Spinal cord (tissue), 9 donors: ENCODE measurements at regions not wholly inside any gene's neighbourhood (a gene's known extent, or its start where the extent isn't known, plus 50 kb on each side); places are given as distances from the start of the nearest gene placed in this dataset.

Source experiments
- DNase-seq, 6 donors: peaks; one replicate each; pipeline versions ENCODE4 v3.0.0 to v3.0.0-alpha.2; 2013 to 2015; ENCODE audit warnings: low spot score in 6 of 6, low read depth in 4 of 6
- H3K27ac ChIP-seq: one replicate; pipeline ENCODE4 v1.5.1; 2013; ENCODE audit warnings: low read depth, low read length, control low read depth
- H3K27me3 ChIP-seq: one replicate; pipeline ENCODE4 v1.6.1; 2013; ENCODE audit warnings: low read length; ENCODE audit not compliant: control insufficient read depth, insufficient read depth
- H3K36me3 ChIP-seq: one replicate; pipeline ENCODE4 v1.6.1; 2013; ENCODE audit warnings: low read length; ENCODE audit not compliant: control insufficient read depth, insufficient read depth
- H3K4me1 ChIP-seq: one replicate; pipeline ENCODE4 v1.6.1; 2013; ENCODE audit warnings: low read length; ENCODE audit not compliant: control insufficient read depth, insufficient read depth
- H3K4me3 ChIP-seq: one replicate; pipeline ENCODE4 v1.5.1; 2013; ENCODE audit warnings: low read depth, low read length, control low read depth
- H3K9me3 ChIP-seq: one replicate; pipeline ENCODE4 v1.6.1; 2013; ENCODE audit warnings: low read length; ENCODE audit not compliant: control insufficient read depth, insufficient read depth
- WGBS: methylation state at CpG from one replicate; pipeline ENCODE4 v1.1.5; 2013; ENCODE audit warnings: missing lambda C conversion rate; ENCODE audit not compliant: insufficient coverage; 5-methylcytosine and 5-hydroxymethylcytosine counted together
- donor health status: healthy.

DNA sequence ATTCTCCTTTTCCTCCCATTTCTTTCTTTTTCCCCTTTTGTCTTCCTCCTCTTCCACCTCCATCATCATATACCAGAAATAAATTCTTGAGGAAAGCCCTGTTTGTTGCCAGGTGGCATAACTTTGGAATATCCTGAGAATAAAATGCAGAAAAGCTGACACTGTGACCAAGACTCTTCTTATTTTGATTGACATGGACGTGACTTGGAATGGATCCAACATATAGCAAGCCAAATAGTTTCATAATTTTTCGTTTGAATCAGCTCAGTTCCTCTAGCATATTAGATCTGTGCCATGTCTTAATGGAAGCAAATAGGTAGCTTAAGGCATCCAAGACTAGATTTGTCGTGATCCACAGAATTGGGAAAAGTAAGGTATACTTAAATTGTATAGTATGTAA lies 354.7 kb upstream of the FIGN start:
- no peaks in the 10 kb centered on the region for H3K4me1 ChIP-seq
- H3K4me3 ChIP-seq: no peak overlapping the region
- no peaks in the 10 kb centered on the region for H3K27me3 ChIP-seq
- H3K9me3 ChIP-seq: no peaks in the 10 kb centered on the region
- DNase-seq: no peak
- H3K27ac ChIP-seq: no peak overlapping the region
- no peaks in the 10 kb centered on the region for H3K36me3 ChIP-seq
- WGBS: no CpG with 5 or more reads among the region's 3 CpGs

DNA sequence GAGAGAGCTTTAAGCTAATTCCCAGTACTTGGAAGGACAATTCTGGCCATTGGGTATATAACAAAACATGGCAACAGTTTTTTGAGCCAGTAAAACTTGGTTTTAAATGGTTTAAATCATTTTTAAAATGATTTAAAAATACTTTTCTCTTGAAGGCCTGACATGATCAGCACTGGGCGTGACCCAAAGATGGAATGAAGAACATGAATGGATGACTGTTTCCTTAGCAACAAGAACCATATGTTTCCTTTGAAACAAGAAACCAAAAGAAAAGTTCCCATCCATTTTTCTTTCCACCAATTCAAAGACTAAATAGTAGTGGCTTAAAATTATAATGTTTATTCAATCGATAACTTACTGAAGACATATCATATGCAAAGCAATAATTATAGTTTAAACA lies 348.3 kb upstream of the FIGN start:
- DNase-seq: no peak
- H3K9me3 ChIP-seq: no peaks in the 10 kb centered on the region
- no peaks in the 10 kb centered on the region for H3K27me3 ChIP-seq
- no peaks in the 10 kb centered on the region for H3K36me3 ChIP-seq
- no CpG with 5 or more reads among the region's 2 CpGs for WGBS
- no peak overlapping the region for H3K4me3 ChIP-seq
- H3K4me1 ChIP-seq: no peaks in the 10 kb centered on the region
- no peak overlapping the region for H3K27ac ChIP-seq

DNA sequence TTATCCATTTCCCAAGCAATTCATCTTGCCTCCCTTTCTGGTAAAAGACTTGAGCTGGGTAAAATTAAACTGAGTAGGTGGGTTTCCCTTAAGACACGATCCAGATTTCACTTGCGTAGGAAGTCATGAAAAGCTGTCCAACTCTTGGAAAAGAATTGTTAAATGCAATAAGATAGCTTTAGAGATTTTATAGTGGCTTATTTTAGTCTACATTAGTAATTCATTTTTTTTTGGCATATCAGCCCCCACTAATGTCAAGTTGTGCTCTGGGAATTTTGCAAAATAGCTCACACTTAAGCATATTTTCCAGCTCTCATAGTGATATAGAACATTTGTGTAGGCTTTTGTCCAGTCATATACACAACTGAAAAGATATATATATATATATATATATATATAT lies 344.7 kb upstream of the FIGN start:
- H3K27me3 ChIP-seq: no peaks in the 10 kb centered on the region
- no peak for DNase-seq
- no peaks in the 10 kb centered on the region for H3K36me3 ChIP-seq
- no peak overlapping the region for H3K4me3 ChIP-seq
- 90% methylated on average over 2 of the region's 2 CpGs for WGBS
- no peak overlapping the region for H3K27ac ChIP-seq
- no peaks in the 10 kb centered on the region for H3K4me1 ChIP-seq
- peaks cover 5% of the 10 kb centered on the region for H3K9me3 ChIP-seq

DNA sequence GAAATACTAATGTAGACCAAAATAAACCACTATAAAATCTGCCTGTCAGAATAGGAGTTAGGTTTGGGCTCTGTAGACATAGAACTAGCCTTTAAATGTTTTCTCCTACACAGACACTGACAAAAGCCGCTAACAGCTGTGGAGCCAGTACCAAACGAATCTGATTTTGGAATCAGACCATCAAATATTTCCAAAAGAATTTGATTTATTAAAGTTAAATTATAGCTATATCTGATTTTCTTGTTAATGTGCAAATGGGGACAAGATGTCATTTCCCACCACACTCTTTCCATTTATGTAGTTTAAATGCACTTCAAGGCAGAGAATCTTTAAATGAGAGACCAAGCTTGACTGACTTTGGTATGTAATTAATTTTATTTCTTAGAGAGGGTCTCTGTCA lies 343.4 kb upstream of the FIGN start:
- H3K27ac ChIP-seq: no peak overlapping the region
- no peak for DNase-seq
- H3K27me3 ChIP-seq: no peaks in the 10 kb centered on the region
- no CpG with 5 or more reads among the region's 2 CpGs for WGBS
- no peak overlapping the region for H3K4me3 ChIP-seq
- H3K36me3 ChIP-seq: no peaks in the 10 kb centered on the region
- H3K9me3 ChIP-seq: peaks cover 7% of the 10 kb centered on the region
- H3K4me1 ChIP-seq: no peaks in the 10 kb centered on the region

DNA sequence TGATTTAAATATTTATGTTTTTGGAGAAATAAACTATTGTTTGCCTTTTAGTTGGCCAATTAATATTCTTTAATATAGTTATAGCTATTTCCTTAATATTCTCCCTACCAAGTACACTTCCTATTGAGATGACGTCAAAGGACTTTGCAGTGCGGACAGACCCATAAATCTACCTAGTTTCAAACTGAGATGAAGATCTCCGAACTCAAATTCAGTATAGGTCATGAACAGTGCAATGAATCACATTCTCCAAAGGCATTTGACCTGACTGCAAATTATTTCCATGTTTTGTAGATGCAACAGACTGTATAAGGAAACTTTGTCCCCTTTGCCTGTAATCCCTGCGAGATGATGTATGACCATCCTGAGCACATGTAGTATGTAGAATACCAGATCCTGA lies 342.6 kb upstream of the FIGN start:
- no peaks in the 10 kb centered on the region for H3K27me3 ChIP-seq
- WGBS: 92% methylated on average over 2 of the region's 4 CpGs
- no peak for DNase-seq
- peaks cover 7% of the 10 kb centered on the region for H3K9me3 ChIP-seq
- no peaks in the 10 kb centered on the region for H3K4me1 ChIP-seq
- H3K27ac ChIP-seq: no peak overlapping the region
- H3K36me3 ChIP-seq: no peaks in the 10 kb centered on the region
- no peak overlapping the region for H3K4me3 ChIP-seq

DNA sequence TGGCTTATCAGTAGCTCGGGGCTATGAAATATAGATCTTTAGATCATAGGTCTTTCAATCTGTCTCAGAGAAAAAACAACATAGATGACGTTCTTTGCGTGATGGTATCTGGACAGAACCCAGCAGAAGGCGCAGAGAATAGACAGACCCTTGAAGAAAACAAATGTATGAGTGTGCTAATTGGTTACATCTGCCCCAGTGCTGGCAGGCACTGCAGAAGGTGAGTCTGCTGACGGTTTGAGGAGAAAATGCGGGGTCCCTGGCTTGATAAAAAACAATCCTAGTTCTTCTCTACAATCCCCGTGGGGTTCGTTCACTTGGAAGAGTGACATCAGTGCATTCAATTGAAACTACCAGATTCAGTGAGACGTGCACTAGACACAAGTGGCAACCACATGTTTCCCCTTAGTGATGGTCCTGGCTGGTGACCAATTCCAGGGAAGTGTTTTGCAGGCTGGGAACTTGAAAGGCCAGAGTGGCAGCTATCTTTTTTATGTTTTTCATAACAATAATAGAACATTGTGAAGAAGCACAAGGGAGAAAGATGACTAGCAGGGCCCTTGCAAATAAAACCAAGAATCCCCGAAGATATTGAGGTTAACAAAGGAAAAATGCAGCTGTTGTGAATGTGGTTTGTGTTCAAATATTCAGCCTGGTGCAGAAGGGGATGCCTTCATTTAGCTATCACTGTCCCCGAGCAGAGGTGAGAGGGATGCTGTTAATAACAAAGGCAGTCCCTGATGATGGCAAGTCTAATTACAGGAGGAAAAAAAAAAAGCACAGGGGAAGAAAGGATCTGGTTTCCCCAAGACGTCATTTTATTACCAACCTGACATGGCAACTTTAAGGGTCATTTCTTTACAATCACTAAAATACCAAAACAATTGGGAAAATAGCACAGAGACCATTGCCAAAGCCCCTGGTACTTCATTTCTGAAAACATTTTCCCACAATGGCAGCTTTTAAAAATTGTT lies 337.6 kb upstream of the FIGN start:
- Histone ChIP-seq H3K27me3 (no peaks in the 10 kb centered on the region), H3K27ac (no peak overlapping the region), H3K4me1 (no peaks in the 10 kb centered on the region), H3K9me3 (peaks cover 7% of the 10 kb centered on the region), H3K36me3 (no peaks in the 10 kb centered on the region), H3K4me3 (no peak overlapping the region)
- 45% methylated on average over 9 of the region's 12 CpGs for WGBS
- peak in 2 of 6 donors; percentile 36 to 66 for DNase-seq

DNA sequence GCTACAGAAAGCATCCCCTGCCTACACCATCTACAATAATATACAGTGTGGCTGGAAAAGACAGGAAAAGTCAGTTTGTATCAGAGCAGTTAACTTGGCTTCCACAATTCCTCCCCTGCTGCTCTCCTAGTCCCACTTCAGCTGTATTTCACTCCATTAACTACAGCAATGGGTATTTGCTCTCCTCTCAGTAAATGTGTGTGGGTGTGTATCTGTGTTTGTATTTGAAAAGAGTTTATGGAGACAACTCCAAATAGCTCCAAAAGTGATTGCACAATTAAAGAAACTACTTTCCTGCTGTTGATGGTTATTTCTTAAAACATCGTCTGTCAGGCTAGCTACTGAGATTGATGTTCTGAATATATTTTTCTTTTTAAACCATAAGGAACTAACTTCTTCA lies 333.7 kb upstream of the FIGN start:
- Histone ChIP-seq H3K36me3 (no peaks in the 10 kb centered on the region), H3K9me3 (no peaks in the 10 kb centered on the region), H3K4me1 (no peaks in the 10 kb centered on the region), H3K27me3 (no peaks in the 10 kb centered on the region), H3K27ac (no peak overlapping the region), H3K4me3 (no peak overlapping the region)
- WGBS: no CpG with 5 or more reads among the region's 1 CpG
- peak in 3 of 6 donors; percentile 25 to 89 (median 36) for DNase-seq

DNA sequence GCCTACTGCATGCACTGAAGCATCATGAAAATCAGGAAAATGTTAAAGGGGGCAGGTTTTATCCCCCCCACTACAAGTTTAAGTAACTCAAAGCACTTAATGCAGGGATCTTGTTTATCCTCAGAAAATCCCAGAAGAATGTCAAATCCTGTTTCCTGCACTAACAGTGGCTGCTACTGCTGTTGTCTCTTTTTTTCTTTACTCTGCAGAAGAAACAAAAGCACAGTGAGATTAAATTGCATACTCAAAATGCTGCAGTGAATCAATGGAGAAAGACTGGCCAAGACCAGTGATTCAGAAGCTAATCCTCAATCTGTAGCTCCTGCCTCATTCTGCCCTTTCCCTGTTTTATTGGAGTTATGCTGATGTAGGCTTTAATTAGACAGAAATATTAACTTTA lies 332.3 kb upstream of the FIGN start:
- Histone ChIP-seq H3K27me3 (no peaks in the 10 kb centered on the region), H3K4me3 (no peak overlapping the region), H3K27ac (no peak overlapping the region), H3K4me1 (no peaks in the 10 kb centered on the region), H3K9me3 (no peaks in the 10 kb centered on the region), H3K36me3 (no peaks in the 10 kb centered on the region)
- no peak for DNase-seq

DNA sequence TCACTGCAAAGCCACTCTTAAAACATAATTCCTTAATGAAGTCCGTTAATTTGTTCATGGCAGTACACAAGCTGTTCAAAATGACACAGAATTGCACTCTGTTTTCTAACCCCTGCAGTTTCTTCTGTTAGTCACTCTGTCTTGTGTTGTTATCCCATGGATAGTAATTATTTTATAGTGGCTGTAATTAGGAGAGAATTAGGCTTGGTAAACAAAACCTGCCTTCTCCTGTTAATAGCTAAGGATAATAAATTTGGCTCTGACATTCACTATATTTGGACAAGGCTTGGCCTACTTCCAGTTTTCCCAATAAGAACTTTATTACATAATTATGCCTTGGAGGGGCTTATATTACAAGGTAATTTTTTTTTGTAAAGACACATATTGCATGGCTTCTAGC lies 330.3 kb upstream of the FIGN start:
- H3K27ac ChIP-seq: no peak overlapping the region
- peak in 3 of 6 donors; percentile 22 to 91 (median 35) for DNase-seq
- no peaks in the 10 kb centered on the region for H3K9me3 ChIP-seq
- no peaks in the 10 kb centered on the region for H3K4me1 ChIP-seq
- 83% methylated on average over 1 of the region's 1 CpG for WGBS
- H3K4me3 ChIP-seq: no peak overlapping the region
- H3K36me3 ChIP-seq: no peaks in the 10 kb centered on the region
- H3K27me3 ChIP-seq: no peaks in the 10 kb centered on the region

DNA sequence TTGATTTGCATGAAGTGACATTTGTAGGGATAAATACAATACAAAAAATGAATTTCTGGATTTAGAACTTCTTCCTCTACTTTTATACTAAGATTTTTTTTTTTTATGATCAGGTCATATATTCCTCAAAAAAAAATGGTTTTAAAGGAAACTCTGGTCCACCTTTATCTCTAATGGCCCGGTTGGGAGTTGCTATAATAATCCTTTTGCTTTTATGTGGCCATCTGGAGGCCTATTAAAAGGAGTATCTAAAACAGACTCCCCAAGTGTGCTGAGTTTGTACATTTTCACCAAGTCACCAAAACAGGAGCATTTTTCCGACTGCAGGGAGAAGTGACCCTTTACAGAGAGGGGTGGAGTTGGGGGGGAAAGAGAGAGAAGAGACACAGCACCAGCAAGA lies 329.2 kb upstream of the FIGN start:
- no CpG with 5 or more reads among the region's 2 CpGs for WGBS
- Histone ChIP-seq H3K36me3 (no peaks in the 10 kb centered on the region), H3K27me3 (no peaks in the 10 kb centered on the region), H3K9me3 (no peaks in the 10 kb centered on the region), H3K27ac (no peak overlapping the region), H3K4me3 (no peak overlapping the region), H3K4me1 (no peaks in the 10 kb centered on the region)
- DNase-seq: no peak
